Coronary artery (tissue), 2 donors: ENCODE measurements at regions not wholly inside any gene's neighbourhood (a gene's known extent, or its start where the extent isn't known, plus 50 kb on each side); places are given as distances from the start of the nearest gene placed in this dataset.
"Not testable (repeated sequence)": the region's sequence is repeated elsewhere in the genome, so short reads cannot be mapped to it uniquely, and the experiment has no call there.

Experiments used
- DNase-seq: peaks from one replicate; pipeline ENCODE4 v3.0.0-alpha.2; 2017; ENCODE audit warnings: low spot score
- H3K27ac ChIP-seq, 2 donors: fragments of 200-600 bp; sonication (generic); one replicate each; pipeline ENCODE4 v1.5.1; 2016 to 2019
- H3K4me3 ChIP-seq: fragments of 200-600 bp; sonication (generic); 2 replicates; pipeline ENCODE4 v1.5.1; 2016; ENCODE audit warnings: mild to moderate bottlenecking, moderate library complexity
- TF ChIP-seq, protein P1 (sequence below): fragments of 200-600 bp; sonication (generic); IDR thresholded peaks from one replicate; pipeline ENCODE4 v1.5.1; 2019; ENCODE audit warnings: antibody characterized with exemption

DNA sequence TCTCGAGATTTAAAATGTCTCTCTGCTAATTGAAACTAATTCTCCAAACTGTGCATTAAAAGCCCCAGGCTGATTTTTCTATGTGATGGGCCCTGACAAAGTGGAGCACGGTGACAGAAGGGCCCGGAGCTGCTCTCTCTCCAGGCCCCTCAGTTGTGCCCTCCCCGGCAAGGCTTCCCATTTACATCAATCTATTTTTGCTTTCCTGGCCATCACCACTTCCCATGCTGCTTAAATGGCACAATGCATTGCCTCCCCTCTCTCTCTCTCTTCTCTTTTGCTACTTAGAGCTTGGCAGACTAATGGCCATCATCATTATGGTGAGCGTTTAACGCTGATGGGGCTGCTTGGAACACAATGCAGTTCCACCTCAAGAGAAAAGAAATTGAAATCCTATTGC is 270.7 kb upstream of the DIO3 start:
- TF ChIP-seq, protein P1, sequence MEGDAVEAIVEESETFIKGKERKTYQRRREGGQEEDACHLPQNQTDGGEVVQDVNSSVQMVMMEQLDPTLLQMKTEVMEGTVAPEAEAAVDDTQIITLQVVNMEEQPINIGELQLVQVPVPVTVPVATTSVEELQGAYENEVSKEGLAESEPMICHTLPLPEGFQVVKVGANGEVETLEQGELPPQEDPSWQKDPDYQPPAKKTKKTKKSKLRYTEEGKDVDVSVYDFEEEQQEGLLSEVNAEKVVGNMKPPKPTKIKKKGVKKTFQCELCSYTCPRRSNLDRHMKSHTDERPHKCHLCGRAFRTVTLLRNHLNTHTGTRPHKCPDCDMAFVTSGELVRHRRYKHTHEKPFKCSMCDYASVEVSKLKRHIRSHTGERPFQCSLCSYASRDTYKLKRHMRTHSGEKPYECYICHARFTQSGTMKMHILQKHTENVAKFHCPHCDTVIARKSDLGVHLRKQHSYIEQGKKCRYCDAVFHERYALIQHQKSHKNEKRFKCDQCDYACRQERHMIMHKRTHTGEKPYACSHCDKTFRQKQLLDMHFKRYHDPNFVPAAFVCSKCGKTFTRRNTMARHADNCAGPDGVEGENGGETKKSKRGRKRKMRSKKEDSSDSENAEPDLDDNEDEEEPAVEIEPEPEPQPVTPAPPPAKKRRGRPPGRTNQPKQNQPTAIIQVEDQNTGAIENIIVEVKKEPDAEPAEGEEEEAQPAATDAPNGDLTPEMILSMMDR: no peak
- H3K27ac ChIP-seq: no peak overlapping the region
- DNase-seq: no peak
- no peak overlapping the region for H3K4me3 ChIP-seq

DNA sequence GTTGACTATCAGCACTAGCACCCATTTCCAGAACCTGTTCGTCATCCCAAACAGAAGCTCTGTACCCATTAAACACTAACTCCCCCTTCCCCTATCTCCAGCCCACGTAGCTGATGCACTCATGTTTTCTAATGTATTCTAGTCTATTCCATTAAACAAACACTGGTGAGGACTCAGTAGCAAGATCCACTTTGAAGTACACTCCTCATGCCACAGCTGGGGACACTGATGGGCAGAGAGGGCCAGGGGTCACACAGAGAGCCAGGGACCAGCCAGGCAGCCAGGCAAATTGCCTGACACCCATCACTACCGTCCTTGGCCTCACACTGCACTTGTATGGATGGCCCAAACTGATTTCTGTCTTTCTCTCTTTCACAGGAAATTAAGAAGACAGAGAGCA is 269.9 kb upstream of the DIO3 start:
- TF ChIP-seq, protein P1: no peak
- H3K27ac ChIP-seq: no peak overlapping the region
- no peak for DNase-seq
- H3K4me3 ChIP-seq: no peak overlapping the region

DNA sequence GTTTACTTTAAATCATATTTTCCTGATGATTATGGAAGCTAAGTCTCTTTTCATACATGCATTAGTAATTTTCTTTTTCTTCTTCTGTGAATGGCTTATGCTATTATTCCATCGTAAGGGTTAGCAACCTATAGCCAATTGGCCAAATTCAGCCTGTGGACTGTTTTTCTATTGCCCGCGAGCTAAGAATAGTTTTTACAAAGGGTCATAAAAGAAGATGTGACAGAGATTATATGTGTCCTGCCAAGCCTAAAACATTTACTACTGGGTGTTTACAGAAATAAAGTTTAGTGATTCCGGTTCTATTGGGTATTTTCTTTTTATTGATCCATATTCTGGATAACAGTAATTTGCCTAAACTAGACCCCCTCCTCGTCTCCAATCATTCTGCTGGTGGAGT is 268.8 kb upstream of the DIO3 start:
- TF ChIP-seq, protein P1: no peak
- no peak overlapping the region for H3K27ac ChIP-seq
- no peak for DNase-seq
- no peak overlapping the region for H3K4me3 ChIP-seq

DNA sequence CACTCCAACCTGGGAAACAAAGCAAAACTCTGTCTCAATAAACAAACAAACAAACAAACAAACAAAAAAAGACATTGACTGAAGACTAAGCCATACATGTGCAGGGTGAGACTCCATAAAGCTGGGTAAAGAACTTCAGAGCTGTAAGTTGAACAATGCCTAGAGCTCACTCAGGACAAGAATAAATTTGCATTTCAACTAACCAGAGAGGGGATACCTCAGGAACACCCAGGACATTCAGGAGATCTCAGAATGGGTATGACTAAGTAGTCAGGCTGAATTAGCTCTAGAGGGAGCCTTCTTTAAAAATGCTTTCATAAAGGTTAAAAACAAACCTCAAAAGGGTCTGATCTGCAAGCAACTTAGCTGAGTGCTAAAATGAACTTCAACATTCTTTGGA is 267.7 kb upstream of the DIO3 start:
- TF ChIP-seq, protein P1: no peak
- no peak for DNase-seq
- no peak overlapping the region for H3K4me3 ChIP-seq
- no peak overlapping the region for H3K27ac ChIP-seq

DNA sequence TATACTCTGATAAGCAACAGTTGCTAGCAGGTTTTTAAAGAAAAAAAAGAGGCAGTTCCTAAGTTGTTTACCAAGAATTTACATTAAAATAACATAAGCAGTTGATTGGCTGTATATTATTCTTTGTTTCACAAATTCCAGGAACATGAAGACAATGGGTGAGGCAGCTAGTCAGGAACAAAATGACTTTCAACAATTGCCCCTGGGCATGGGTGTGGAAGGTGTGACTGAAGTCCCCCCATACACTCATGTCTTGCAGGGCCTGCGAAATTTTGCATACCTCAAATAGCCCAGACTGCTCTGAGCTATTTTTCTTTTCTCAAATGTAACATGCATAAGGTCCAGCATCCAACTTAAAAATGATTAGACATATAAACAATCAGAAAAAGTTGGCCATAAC is 267.2 kb upstream of the DIO3 start:
- TF ChIP-seq, protein P1: no peak
- H3K27ac ChIP-seq: no peak overlapping the region
- no peak for DNase-seq
- no peak overlapping the region for H3K4me3 ChIP-seq

DNA sequence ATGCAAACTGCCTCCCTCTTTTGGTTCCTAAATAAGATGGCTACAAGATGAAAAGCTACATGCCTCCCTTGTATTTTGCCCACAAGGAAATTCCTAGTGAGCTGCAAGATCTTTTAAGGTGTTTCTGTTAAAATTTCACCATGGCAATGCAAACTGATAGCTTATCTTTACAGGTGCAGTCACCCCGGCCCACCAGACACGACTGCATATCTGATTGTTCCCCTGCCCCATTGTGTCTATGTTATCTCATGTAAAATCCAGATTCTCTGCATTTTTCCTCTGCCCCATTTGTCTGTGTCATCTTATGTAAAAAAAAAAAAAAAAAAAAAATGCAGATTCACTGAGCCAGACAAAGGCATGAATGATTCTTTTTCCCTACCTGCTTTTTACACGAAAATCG is 261.5 kb upstream of the DIO3 start:
- H3K27ac ChIP-seq, H3K4me3 ChIP-seq, DNase-seq: not testable (repeated sequence)

DNA sequence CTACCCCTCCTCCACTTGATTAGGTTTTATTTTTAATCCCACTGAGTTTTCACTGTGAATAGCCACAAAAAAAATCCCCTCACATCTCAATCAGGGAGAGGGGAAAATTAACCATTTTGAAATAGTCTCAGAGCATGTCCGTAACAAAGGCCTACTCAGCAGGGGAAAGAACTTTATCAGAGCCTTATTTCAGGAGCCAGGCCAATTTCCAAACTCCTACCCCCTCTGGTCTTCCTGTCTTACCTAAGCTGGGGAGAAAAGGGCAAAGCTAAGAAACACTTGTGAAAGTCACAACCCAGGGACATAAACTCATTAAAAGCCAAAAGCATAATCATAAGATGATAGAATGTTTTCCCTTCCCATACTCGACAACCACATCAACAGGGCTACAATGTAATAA is 260.3 kb upstream of the DIO3 start:
- TF ChIP-seq, protein P1: no peak
- Histone ChIP-seq H3K27ac (no peak overlapping the region), H3K4me3 (no peak overlapping the region)
- no peak for DNase-seq

DNA sequence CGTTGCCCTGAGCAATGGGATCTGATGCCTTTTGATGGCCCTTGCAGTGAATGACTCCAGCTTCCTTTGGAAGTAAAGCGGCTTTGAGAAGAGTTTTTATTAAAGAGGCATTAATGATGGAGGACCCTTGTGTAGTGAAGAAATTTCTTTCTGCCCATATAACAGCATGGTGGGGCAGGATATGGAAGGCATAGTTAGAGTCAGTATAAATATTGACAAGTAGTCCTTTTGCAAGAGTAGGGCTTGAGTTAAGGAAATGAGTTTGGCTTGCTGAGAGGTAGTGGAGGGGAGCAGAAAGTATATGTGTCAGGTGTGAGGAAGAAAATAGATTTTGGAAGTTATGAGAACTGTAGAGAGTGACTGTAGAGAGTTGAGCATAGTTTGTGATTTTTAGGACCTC is 254.1 kb upstream of the DIO3 start:
- not testable (repeated sequence) for H3K27ac ChIP-seq, DNase-seq, H3K4me3 ChIP-seq

DNA sequence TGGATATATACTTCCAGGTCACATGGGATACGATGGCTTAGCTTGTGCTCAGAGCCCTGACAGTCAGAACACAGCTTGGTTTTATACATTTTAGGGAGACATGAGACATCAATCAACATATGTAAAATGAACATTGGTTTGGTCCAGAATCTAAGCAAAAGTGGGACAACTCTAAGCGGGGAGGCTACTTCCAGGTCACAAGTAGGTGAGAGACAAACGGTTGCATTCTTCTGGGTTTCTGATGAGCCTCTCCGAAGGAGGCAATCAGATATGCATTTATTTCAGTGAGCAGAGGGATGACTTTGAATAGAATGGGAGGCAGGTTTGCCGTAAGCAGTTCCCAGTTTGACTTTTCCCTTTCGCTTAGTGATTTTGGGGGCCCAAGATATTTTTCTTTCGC is 250.1 kb upstream of the DIO3 start:
- not testable (repeated sequence) for DNase-seq, H3K4me3 ChIP-seq

More for the DNA sequence above, 250.1 kb upstream of the DIO3 start:
- not testable (repeated sequence) for H3K27ac ChIP-seq
